ENCODE measurements at regions not wholly inside any gene's neighbourhood (a gene's known extent, or its start where the extent isn't known, plus 50 kb on each side); places are given as distances from the start of the nearest gene placed in this dataset.
A peak's percentile ranks its signal among the peaks of the same experiment; 100 is the strongest.

DNA sequence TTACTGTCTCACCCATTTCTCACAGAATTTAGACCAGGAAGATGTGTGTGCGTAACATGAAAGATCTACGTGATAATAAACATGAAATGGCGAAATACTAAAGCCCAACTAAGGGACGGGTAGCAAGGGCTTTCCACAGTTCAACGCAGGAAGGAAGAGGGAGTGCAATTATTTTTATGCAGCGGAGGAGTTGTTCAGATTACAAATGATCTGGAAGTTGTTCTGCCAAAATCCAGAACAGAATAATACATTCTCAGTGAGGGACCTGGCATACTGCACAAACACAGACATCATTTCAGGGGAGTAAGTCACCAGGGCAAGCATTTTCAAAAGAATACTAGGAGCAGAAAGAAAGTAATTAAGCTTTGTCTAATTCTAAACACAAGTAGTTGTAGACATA, 133.6 kb upstream of the RAP2B start:
- H3K36me3 ChIP-seq (ENCODE audit: control insufficient read depth in 2 of 2, insufficient read depth in 2 of 2, low read length in 1 of 2), result no peaks in the 10 kb centered on the region
- ChIA-PET POLR2A (no interaction called here), SMC1A (ENCODE audit: uncharacterized antibody, unreplicated experiment) (interaction anchor here (1.5 kb wide), 1 partner anchor 737 kb away, joined by 3 read pairs; no protein-coding TSS in a partner anchor), CTCF (interaction anchor here (1.1 kb wide), 1 partner anchor 942 kb away, joined by 3 read pairs; no protein-coding TSS in a partner anchor), RAD21 (ENCODE audit: unreplicated experiment) (interaction anchor here (0.6 kb wide), 1 partner anchor 113 kb away, joined by 3 read pairs; no protein-coding TSS in a partner anchor)
- H3K4me1 ChIP-seq (ENCODE audit: control insufficient read depth, insufficient read depth, low read length), result no peaks in the 10 kb centered on the region
- H3K27me3 ChIP-seq (replicated peaks in 1 of 2; ENCODE audit: control insufficient read depth in 2 of 2, insufficient read depth in 2 of 2, low read length in 1 of 2), result no peaks in the 10 kb centered on the region
- intact Hi-C loops (cut with micrococcal nuclease; ENCODE audit: unreplicated experiment), result loop anchor here (5.0 kb wide), 2 partner anchors 569 to 989 kb away; no protein-coding TSS in a partner anchor
- no peak overlapping the region for H3K27ac ChIP-seq (ENCODE audit: control insufficient read depth, insufficient read depth)
- no peak overlapping the region for H3K9ac ChIP-seq (ENCODE audit: control insufficient read depth, insufficient read depth, low read length)
- DNase-seq (ENCODE audit: low read depth, low spot score) (no peak), FAIRE-seq (no peak), ATAC-seq (no peak)
- 2% methylated on average over 6 of the region's 6 CpGs for WGBS (ENCODE audit: insufficient coverage, insufficient replicate concordance, low lambda C conversion rate, missing lambda C conversion rate)
- peak overlapping the region; percentile 34; the same call in 1 of the 2 replicates for H2AFZ ChIP-seq (ENCODE audit: control insufficient read depth, low read depth, low read length)
- TF ChIP-seq NFYA (IDR thresholded peaks at IDR 0.05; ENCODE audit: borderline replicate concordance, low read depth, low read length), result no peak
- TF ChIP-seq, protein P1, sequence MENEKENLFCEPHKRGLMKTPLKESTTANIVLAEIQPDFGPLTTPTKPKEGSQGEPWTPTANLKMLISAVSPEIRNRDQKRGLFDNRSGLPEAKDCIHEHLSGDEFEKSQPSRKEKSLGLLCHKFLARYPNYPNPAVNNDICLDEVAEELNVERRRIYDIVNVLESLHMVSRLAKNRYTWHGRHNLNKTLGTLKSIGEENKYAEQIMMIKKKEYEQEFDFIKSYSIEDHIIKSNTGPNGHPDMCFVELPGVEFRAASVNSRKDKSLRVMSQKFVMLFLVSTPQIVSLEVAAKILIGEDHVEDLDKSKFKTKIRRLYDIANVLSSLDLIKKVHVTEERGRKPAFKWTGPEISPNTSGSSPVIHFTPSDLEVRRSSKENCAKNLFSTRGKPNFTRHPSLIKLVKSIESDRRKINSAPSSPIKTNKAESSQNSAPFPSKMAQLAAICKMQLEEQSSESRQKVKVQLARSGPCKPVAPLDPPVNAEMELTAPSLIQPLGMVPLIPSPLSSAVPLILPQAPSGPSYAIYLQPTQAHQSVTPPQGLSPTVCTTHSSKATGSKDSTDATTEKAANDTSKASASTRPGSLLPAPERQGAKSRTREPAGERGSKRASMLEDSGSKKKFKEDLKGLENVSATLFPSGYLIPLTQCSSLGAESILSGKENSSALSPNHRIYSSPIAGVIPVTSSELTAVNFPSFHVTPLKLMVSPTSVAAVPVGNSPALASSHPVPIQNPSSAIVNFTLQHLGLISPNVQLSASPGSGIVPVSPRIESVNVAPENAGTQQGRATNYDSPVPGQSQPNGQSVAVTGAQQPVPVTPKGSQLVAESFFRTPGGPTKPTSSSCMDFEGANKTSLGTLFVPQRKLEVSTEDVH (IDR thresholded peaks at IDR 0.05; ENCODE audit: low read depth, partially characterized antibody), result no peak
- TF ChIP-seq, protein P2, sequence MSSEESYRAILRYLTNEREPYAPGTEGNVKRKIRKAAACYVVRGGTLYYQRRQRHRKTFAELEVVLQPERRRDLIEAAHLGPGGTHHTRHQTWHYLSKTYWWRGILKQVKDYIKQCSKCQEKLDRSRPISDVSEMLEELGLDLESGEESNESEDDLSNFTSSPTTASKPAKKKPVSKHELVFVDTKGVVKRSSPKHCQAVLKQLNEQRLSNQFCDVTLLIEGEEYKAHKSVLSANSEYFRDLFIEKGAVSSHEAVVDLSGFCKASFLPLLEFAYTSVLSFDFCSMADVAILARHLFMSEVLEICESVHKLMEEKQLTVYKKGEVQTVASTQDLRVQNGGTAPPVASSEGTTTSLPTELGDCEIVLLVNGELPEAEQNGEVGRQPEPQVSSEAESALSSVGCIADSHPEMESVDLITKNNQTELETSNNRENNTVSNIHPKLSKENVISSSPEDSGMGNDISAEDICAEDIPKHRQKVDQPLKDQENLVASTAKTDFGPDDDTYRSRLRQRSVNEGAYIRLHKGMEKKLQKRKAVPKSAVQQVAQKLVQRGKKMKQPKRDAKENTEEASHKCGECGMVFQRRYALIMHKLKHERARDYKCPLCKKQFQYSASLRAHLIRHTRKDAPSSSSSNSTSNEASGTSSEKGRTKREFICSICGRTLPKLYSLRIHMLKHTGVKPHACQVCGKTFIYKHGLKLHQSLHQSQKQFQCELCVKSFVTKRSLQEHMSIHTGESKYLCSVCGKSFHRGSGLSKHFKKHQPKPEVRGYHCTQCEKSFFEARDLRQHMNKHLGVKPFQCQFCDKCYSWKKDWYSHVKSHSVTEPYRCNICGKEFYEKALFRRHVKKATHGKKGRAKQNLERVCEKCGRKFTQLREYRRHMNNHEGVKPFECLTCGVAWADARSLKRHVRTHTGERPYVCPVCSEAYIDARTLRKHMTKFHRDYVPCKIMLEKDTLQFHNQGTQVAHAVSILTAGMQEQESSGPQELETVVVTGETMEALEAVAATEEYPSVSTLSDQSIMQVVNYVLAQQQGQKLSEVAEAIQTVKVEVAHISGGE (CRISPR knock-in tag; IDR thresholded peaks at IDR 0.05), result no peak
- no peak for TF ChIP-seq BMI1 (IDR thresholded peaks at IDR 0.05; ENCODE audit: borderline replicate concordance)
- TF ChIP-seq HDAC6 (IDR thresholded peaks at IDR 0.05; ENCODE audit: unreplicated experiment), result no peak
- TF ChIP-seq ZNF207 (IDR thresholded peaks at IDR 0.05; ENCODE audit: borderline replicate concordance), result no peak
- H4K20me1 ChIP-seq (ENCODE audit: control insufficient read depth, insufficient read depth), result no peaks in the 10 kb centered on the region
- no TSS peak for BruUV-seq (replicated peaks)
- H3K9me3 ChIP-seq (replicated peaks; ENCODE audit: control insufficient read depth, insufficient read depth, low read length), result no peaks in the 10 kb centered on the region
- no peak overlapping the region for H3K4me2 ChIP-seq (ENCODE audit: control insufficient read depth, insufficient read depth)
- H3K79me2 ChIP-seq (ENCODE audit: control insufficient read depth, insufficient read depth, low read length), result no peaks in the 10 kb centered on the region
- in situ Hi-C loops (cut with MboI), result loop anchor here (10.0 kb wide), 1 partner anchor 736 kb away; no protein-coding TSS in a partner anchor
- H3K4me3 ChIP-seq, result no peak overlapping the region

All from GM12878 (cell line).